ENCODE measurements at regions not wholly inside any gene's neighbourhood (a gene's known extent, or its start where the extent isn't known, plus 50 kb on each side); places are given as distances from the start of the nearest gene placed in this dataset.

DNA sequence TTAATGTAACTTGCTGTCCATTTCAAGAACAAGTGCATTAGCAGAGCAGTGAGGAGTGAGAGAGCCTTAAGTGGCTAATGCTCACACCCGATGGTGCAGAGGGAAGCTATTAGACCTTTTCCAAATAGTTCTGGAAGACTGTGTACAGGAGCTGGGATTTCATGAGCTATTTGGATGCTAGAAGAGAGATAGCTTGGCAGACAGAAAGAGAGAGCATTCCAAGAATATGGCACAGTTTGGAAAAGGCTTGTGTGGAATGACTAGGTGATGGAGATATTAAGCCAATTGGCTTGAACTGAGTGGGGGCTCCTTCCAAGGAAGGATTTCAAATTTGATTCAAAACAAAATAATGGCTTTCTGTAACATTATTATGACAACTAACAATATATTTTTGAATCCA lies 1097.2 kb upstream of the TENM3 start:
- TF ChIP-seq POLR2A (IDR thresholded peaks at IDR 0.05; ENCODE audit: low read length): no peak
- TF ChIP-seq GATA1 (IDR thresholded peaks at IDR 0.05; ENCODE audit: low read depth, low read length): no peak

All from erythroblast (primary cell).